Activated CD4-positive, alpha-beta T cell treated with anti-CD3 and anti-CD28 coated beads, Interleukin-2, Interleukin-4, amounts not matched to agents 100 ng/mL and 50 ng/mL, durations not matched to agents 16 hours and 8 hours (primary cell): ENCODE measurements at regions not wholly inside any gene's neighbourhood (a gene's known extent, or its start where the extent isn't known, plus 50 kb on each side); places are given as distances from the start of the nearest gene placed in this dataset.
"Not testable (repeated sequence)": the region's sequence is repeated elsewhere in the genome, so short reads cannot be mapped to it uniquely, and the experiment has no call there.

Experiments
- DNase-seq: peaks from one replicate; pipeline ENCODE4 v3.0.0-alpha.2; 2020; ENCODE audit warnings: low spot score

- no peak for DNase-seq
Measured at GRCh38 chr2:180604077-180604476, 376.3 kb upstream of the UBE2E3 start.

GRCh38 chr2:180601016-180601415 is 379.4 kb upstream of the UBE2E3 start:
- DNase-seq, result no peak

GRCh38 chr2:180599804-180600203 is 380.6 kb upstream of the UBE2E3 start:
- DNase-seq, result no peak

- DNase-seq, result no peak
Measured at GRCh38 chr2:180597179-180597578, 383.2 kb upstream of the UBE2E3 start.

GRCh38 chr2:180596453-180596852 is 384.0 kb upstream of the UBE2E3 start:
- no peak for DNase-seq

- no peak for DNase-seq
Measured at GRCh38 chr2:180591947-180592346, 388.5 kb upstream of the UBE2E3 start.

GRCh38 chr2:180591093-180591781 is 389.2 kb upstream of the UBE2E3 start:
- DNase-seq, result not testable (repeated sequence)

- DNase-seq, result no peak
Measured at GRCh38 chr2:180583441-180584140, 396.8 kb upstream of the UBE2E3 start.

- DNase-seq, result no peak
Measured at GRCh38 chr2:180579388-180579787, 401.0 kb upstream of the UBE2E3 start.

- no peak for DNase-seq
Measured at GRCh38 chr2:180578441-180578840, 402.0 kb upstream of the UBE2E3 start.

GRCh38 chr2:180577567-180577966 is 402.8 kb upstream of the UBE2E3 start:
- no peak for DNase-seq

- no peak for DNase-seq
Measured at GRCh38 chr2:180573951-180574350, 406.5 kb upstream of the UBE2E3 start.

GRCh38 chr2:180572346-180572745 is 408.1 kb upstream of the UBE2E3 start:
- DNase-seq, result no peak

GRCh38 chr2:180571559-180571958 is 408.8 kb upstream of the UBE2E3 start:
- no peak for DNase-seq

- DNase-seq, result no peak
Measured at GRCh38 chr2:180570864-180571263, 409.5 kb upstream of the UBE2E3 start.

- DNase-seq, result no peak
Measured at GRCh38 chr2:180564051-180564450, 416.4 kb upstream of the UBE2E3 start.

- DNase-seq, result no peak
Measured at GRCh38 chr2:180562378-180562777, 418.0 kb upstream of the UBE2E3 start.

- no peak for DNase-seq
Measured at GRCh38 chr2:180559771-180560170, 420.6 kb upstream of the UBE2E3 start.

GRCh38 chr2:180559038-180559437 is 421.4 kb upstream of the UBE2E3 start:
- no peak for DNase-seq

GRCh38 chr2:180555391-180555965 is 424.9 kb upstream of the UBE2E3 start:
- no peak for DNase-seq

GRCh38 chr2:180554330-180554729 is 426.1 kb upstream of the UBE2E3 start:
- no peak for DNase-seq

GRCh38 chr2:180553094-180553715 is 427.2 kb upstream of the UBE2E3 start:
- no peak for DNase-seq

- DNase-seq, result no peak
Measured at GRCh38 chr2:180542511-180542910, 437.9 kb upstream of the UBE2E3 start.
